ENCODE measurements at regions not wholly inside any gene's neighbourhood (a gene's known extent, or its start where the extent isn't known, plus 50 kb on each side); places are given as distances from the start of the nearest gene placed in this dataset.

GRCh38 chr2:76563730-76564129 is 853.0 kb upstream of the GCFC2 start:
- TF ChIP-seq CTCF (IDR thresholded peaks at IDR 0.05) (no peak), POLR2A (IDR thresholded peaks at IDR 0.05) (no peak)
